IPS-11a (cell line): ENCODE measurements at regions not wholly inside any gene's neighbourhood (a gene's known extent, or its start where the extent isn't known, plus 50 kb on each side); places are given as distances from the start of the nearest gene placed in this dataset.

Experiments
- H3K4me3 ChIP-seq: one replicate; pipeline ENCODE4 v1.5.1; 2013; ENCODE audit warnings: low read depth, low read length, control low read depth

DNA sequence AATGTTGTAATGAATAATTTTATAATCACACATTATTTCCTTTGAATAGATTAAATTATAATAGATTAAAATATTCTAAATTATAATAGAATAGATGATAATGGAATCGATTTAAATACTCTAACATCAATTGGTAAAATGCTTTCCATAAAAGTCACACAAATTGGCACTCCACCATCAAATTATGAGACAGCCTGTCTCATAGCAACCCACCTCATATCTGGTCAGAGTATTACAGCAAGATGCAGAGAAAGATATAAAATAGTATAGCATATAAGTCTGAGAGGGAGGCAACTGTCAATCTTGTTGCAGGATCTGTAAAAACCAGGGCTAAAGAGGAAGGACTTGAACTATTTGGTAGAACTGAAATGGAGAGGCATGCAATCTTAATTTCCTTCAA is 98.4 kb upstream of the NCKAP5 start:
- H3K4me3 ChIP-seq: no peak overlapping the region

DNA sequence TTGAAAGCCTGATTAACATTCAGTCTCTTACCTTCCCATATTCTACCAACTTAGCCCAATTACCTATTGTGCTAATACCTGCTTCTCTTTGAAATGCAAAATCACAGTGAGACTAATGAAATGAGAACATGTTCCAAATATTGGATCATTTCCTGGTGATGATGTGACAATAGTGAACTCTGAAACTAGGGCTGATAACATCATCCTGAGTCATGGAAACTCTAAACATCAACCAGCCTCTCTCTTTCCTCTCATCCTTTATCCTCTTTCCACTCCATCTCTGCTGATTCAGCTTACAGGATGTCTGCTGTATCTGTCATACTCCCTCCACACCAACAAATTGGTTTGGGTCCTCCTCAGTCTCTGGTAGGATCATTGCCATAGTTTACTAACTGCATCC is 98.8 kb upstream of the NCKAP5 start:
- H3K4me3 ChIP-seq: no peak overlapping the region

DNA sequence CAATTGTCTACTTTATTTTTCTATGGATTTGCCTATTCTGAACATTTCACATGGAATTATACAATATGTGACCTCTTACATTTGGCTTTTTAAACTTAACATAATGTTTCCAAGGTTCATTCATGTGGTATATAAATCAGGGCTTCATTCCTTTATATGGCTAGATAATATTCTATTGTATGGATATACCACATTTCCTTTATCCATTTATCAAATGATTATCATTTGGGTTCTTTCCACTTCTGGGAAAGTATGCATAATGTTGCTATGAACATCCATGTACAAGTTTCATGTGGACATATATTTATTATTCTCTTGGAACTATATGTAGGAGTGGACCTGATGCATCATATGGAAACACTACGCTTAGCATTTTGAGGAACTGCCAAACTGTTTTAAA is 99.7 kb upstream of the NCKAP5 start:
- no peak overlapping the region for H3K4me3 ChIP-seq

DNA sequence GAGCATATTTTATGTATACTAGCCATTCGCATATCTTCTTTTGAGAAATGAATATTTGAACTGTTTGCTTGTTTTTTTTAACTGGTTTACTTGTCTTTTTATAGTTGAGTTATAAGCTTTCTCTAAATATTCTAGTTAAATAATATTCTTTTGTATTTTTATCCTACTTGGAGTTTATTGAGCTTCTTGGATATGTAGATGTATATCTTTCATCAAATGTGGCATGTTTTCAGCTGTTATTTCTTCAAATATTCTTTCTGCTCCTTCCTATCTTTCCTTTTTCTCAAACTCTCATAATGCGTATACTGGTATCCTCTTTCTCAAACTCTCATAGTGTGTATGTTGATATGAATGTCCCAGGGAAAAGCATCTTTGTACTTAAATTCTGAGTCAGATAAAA is 100.3 kb upstream of the NCKAP5 start:
- no peak overlapping the region for H3K4me3 ChIP-seq

DNA sequence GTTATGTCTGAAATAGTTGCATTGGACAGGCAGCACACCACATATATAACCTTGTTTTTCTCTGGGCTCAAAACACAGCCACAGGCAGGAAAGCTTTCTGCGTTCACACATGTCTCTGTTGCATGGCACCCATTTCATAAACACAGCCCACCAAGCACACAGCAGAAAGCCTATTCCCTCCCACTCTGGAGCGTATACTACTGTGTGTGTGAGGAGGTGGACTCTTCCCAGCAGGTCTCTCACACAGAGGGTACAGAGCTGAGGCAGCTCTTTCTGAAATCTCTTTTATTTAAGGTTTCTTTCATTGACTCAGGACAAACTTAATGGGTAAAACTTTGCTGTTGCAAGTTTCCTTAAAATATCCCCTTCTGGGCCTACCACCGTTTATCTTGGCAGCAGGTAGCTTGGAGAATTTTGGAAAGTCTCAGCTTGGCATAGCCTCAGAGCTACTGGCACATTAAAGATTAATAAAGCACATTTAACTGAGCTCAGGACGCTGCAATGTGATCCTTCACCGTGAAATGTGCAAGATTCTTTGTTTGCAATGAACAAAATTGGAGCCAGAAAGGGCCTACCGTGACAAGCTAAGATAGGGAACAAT is 105.1 kb upstream of the NCKAP5 start:
- no peak overlapping the region for H3K4me3 ChIP-seq

DNA sequence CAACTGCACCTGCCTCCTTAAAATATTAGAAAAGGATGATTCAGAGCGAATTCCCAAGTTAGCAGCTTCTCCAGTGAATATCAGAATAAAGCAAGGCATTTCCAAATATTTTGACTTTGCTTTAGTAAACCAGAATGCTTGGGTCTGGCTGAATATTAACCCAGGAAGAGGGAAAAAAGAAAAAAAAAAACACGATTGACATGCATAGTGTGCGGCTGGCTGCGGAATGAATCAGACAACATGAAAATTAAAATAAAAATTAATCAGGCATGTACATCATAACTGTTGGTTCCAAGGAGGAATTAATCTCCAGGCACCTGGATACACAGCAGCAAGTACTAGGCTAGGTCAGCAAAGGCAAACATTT is 105.8 kb upstream of the NCKAP5 start:
- H3K4me3 ChIP-seq: no peak overlapping the region

DNA sequence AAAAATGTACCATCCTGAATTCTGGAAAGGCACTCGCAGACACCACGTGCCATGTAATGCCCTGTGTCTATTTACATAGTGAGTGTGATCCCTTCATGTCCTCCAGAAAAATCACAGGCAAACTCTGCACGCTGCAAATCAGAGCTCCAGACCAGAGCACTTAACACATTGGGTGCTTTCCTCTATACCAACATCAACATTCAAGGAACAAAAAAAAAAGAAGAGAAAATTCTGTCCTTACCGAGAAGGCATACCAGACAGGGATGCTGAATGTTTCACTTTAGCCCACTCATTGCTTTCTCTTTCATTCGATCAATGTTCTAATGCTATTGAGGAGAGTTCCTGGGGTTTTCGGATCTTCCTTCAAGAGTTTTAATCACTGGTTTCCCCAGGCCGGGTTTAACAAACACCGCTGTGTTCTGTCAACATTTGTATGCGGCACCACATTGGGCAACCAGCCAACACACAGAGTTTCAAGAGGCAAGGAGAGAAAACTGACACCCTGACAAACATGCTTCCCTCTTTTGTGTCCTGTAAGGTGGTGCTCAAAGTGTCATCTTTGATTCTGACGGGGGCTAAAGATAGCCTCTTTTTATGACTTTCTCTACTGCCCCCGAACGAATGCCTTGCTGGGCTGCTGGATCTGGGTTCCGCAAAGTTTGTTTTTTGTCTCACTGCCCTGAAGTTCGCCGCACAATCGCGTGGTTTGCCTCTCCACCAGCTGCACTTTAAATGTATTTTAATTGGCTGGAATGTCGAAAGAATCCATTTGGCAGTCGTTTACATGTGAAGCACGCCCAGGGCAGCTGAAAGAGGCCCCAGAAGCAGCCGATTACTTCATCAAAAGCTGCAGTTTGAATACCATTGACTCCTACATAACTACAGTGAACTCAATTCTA is 106.4 kb upstream of the NCKAP5 start:
- H3K4me3 ChIP-seq: no peak overlapping the region

DNA sequence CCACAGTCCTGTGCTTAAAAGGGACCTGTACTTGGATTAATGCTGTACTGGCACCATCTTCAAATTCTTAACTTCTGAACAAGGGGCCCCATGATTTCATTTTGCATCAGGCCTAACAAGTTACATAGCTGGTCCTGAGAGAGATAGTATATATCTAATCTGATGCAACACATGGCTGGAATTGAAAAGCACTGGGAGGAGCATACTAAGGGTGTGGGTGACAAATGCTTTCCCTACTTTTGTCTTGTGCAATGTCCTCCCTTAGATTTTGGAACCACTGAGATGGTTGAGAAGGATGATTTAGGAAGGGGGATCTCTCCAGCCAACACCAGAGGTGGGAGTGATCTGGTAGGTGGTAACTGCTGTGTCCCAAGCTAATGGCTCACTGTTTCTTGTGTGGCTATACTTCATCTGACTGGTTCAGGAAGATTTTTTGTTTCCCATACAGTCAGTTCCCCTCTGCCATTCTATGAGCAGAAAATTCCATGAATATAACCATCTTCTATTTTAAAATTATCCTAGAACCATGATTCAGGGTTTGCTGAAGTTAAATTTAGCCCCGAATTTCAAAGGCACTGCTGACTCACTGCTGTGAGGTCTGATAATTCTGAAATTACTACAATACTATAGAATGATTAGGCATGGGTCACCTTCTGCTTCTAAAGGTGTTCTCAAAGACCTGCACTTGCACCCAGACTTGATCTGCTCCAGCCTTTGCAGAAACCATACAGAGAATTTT is 108.3 kb upstream of the NCKAP5 start:
- no peak overlapping the region for H3K4me3 ChIP-seq

DNA sequence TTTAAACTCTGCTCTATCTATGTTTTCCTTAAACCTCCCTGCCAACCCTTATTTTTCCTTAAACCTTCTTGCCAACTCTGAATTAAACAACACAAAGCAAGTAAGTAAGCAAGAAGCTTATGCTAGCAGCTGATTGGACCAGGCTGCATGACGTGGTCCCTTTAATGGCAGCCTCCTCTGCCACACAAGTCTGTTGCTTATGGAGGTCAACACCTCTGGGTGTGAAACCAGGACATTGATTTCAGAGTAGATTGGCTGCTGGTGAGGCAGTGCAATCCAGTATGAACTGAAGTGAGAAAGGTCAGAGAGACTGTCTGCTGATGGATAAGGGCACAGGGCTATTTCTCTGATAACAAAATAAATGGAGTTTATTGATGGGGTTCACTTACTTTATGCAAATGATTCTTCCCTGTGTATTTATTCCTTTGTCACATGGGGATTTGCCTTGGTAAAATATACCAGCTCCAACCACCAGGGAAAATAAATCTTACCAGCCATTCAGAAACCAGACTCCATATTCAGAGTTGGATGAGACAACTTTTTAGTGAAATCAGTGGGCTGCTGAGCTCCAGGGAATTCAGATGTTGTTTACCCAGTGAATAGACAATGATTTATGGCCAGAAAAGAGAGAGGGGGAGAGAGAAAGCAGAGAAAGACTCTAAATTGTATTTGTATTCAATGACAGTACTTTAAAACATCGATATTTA is 112.2 kb upstream of the NCKAP5 start:
- no peak overlapping the region for H3K4me3 ChIP-seq

DNA sequence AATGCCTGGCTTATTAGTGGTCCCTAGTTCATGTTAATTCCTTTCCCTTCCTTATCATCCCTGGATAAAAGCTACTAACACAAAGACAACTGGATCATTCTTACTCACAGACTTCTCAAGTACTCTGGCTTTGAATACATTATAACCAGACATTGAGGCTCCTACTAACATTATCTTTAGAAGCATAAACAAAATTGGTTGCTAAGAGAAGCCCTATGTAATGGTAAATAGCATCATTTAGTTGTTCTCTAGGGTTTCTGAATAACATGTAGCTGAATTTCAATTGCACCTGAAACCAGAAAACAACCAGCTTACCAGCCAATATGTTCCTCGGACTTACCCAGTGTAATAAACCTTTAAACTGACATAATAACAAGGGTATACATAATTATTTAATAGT is 114.1 kb upstream of the NCKAP5 start:
- H3K4me3 ChIP-seq: no peak overlapping the region

DNA sequence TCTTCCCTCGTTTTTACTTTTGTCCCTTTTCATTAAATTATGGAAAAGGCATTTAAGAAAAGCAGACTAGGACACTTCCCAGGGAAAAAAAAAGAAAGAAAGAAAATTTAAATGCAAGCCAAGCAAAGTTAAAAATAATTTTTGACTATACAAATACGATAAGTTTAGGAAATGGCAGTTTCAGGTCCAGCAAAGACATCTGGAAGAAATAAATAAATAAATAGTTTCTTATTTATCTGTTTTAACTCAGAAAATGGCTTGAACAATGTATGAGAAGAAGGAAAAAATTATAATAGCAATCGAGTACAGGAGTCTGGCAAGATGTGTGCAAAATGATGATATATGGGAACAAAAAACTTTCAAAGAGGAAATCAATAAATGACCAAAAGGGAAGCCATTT is 114.6 kb upstream of the NCKAP5 start:
- H3K4me3 ChIP-seq: no peak overlapping the region

DNA sequence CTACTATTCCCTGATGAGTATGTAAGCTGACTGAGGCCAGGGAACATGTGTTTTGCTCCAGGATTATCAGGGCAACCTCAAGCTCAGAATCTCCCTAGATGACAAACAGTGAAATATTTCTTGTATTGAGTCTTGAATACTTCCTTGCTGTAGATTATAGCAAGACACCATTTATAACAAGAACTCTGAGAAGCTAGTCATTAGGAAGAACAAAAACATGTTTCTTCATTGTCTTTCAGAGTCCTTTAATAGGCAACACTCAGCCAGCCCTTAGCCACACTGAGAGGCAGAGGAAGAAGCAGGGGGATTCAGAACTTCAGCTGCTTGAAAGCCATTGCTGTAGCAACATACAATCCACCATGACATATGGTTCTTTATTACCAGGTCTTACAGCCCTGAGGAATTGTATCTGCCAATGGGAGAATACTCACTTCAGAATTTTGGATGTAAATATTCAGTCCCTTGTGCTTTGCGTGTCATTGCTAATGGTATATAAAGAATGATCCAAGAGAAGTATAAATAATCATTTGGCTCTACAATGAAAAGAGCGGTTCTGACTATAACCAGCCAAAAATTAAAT is 117.5 kb upstream of the NCKAP5 start:
- H3K4me3 ChIP-seq: no peak overlapping the region

DNA sequence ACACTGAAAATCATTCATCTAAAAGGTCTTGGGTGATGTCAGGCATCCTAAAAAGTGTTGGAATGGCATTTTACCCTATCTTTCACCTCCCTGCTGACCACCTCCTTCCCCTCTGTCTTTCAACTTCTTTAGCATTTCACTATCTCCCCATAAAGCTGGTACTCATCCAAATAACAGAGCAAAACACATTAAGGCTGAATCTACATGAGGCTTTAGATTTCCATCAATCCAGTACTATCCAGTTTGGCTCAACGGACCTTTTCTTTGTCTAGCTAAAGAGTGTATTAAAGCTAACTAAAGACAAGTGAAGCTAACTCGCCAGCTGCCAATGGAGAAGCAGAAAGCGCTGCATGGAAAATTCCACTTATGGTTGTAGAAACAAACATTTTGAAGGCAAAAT is 122.5 kb upstream of the NCKAP5 start:
- no peak overlapping the region for H3K4me3 ChIP-seq

DNA sequence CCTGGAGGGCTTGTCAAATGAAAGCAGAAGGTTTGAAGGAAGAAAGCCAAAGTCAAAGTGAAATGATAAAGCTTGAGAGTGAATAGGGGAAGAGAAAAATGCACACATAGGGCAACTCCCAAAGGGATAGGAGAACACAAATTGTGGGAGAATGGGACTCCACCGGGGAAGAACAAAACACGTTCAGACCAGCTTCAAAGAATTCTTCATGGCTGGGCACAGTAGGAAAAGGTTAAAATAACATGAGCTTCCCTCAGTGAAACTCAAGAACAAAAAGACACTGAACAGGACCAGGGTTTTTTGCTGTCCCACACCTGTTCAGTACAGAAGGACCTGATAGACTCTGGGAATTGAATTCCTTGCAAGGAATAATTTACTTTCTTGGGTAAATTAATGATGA is 123.1 kb upstream of the NCKAP5 start:
- no peak overlapping the region for H3K4me3 ChIP-seq

DNA sequence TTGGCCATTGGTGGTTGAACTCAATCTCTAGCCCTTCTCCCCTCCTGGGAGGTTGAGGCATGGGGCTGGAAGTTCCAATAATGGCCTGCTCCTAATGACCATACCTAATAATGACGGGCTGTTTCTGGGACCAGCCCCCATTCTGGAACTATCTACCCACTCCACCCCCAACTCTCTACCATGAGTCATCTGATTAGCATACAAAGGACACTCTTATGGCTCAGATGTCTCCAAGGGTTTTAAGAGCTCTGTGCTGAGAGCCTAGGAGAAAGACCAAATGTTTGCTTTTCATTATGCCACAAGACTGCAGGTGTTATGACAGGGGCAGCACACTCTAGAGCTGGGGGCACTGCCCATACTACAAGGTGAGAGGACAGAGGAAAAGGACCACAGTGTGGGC is 137.0 kb upstream of the NCKAP5 start:
- no peak overlapping the region for H3K4me3 ChIP-seq

DNA sequence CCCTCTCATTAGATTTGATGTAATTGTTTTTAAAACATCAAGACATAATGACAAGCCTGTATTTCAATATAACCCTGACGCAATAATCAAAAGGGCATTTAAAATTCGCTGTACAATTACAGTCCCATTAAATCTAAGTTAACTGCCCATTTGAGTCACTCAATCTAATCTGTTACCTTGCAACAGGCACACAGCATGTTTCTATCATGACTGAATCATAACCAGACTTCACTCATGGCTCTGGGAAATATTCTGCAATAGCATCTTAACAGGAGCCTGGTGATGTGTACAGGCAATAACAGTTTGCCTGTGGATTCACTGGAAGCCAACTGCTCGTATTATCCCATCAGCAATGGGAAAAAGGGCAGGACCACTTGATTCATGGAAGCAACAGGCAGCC is 142.3 kb upstream of the NCKAP5 start:
- no peak overlapping the region for H3K4me3 ChIP-seq

DNA sequence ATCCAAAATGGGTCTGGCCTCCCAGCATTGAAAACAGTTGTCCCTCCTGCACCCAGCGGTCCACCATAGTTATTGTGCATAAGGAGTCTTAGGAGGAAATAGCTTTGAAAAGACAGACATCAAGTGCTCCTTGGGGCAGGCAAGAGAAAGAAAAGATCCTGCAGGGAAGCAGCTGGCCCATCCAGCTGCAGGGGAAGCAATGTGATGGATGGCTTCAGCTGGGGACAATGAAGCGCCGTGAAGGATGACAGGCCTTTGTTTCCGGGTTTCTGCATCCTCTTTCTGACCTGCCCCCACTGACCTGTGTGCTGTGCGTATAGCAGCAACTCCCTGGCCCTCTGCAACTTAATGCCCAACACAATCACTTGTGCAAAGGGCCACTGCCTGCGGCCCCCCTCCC is 142.9 kb upstream of the NCKAP5 start:
- no peak overlapping the region for H3K4me3 ChIP-seq

DNA sequence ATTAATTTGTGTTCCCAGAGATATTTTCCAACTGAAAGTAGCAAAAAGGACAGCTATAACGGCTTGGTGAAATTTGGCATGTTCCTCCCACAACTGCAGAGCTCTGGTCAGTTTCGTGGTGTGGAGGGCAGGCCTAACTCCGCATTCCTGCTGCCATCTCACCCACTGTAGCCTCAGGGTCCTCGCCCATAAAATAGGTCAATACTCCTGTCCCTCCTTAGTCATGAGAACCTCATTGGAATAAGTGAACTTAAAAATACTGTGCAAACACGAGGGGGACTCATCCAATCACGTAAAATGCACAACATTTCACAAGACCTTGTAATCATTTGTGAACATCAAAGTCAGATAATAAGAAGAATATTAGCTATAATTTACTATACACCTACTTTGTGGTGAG is 143.5 kb upstream of the NCKAP5 start:
- H3K4me3 ChIP-seq: no peak overlapping the region

DNA sequence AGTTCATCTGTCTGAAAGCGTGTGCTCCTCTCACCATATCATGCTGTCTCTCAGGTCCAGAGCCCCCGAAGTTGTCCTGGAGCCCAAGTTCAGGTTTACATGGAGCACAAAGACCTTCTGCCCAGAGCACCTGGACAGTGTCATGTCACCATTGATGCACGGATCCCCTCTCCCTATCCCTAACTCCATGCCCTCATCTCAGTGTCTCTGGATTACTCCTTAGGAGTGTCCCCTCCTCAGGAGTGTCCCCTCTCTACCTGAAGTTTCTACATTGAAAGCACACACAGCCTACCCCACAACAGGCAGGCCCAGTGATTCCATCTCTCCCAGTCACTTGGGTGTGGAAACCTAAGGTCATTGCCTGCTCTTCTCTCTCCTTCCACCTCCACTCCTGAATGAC is 144.1 kb upstream of the NCKAP5 start:
- no peak overlapping the region for H3K4me3 ChIP-seq

DNA sequence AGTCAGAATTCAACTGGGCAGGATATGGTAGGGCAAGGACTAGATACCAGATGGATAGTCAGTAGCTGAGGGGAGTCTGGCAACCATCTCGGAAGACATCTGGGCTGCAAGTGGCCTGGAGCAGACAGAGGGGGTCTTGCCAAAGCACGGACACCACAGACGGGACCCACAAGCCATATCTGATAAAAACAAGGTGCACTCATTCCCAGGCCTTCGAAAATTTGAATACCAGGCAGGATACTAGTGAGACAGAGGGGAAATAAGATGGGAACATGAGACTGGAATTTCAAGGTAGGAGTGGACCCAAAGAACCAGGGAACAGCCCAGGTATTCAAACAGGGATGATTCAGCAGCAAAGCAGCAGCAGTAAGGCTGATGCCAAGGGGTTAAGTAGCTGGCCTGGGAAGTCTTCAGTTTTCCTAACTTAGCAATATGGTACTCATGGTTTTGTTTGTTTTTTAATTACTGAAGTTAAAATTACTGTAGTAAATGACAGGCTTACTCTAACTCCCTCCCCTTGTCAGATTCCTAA is 144.9 kb upstream of the NCKAP5 start:
- H3K4me3 ChIP-seq: no peak overlapping the region

DNA sequence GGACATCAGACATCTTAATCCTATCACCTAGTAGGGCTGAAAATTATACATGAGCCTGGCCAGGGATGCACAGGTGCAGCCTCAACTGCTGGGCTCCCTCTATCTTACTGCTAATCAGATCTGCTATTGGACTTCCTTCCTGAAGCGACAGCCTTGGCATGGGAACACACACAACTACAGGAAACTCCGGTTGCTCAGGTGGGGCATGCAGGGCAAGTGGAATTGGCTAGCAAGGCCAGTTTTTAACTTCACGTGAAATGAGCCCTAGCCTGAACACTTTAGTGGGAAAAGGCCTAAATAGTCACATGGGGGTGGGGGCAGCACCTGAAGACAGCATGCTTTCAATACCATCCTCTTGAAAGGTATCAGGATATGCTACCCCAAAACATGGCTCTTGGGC is 147.9 kb upstream of the NCKAP5 start:
- H3K4me3 ChIP-seq: no peak overlapping the region
